ENCODE measurements at regions not wholly inside any gene's neighbourhood (a gene's known extent, or its start where the extent isn't known, plus 50 kb on each side); places are given as distances from the start of the nearest gene placed in this dataset.
"Not testable (repeated sequence)": the region's sequence is repeated elsewhere in the genome, so short reads cannot be mapped to it uniquely, and the experiment has no call there.

GRCh38 chr7:150101282-150101681, 221.9 kb upstream of the LRRC61 start:
- DNase-seq (ENCODE audit: extremely low read depth, insufficient read length); H3K27me3 ChIP-seq (replicated peaks; ENCODE audit: control insufficient read depth, insufficient read depth, low read length); H3K4me3 ChIP-seq (replicated peaks; ENCODE audit: low read depth, low read length); H3K36me3 ChIP-seq (ENCODE audit: control insufficient read depth, insufficient read depth, low read length): not testable (repeated sequence)

DNA sequence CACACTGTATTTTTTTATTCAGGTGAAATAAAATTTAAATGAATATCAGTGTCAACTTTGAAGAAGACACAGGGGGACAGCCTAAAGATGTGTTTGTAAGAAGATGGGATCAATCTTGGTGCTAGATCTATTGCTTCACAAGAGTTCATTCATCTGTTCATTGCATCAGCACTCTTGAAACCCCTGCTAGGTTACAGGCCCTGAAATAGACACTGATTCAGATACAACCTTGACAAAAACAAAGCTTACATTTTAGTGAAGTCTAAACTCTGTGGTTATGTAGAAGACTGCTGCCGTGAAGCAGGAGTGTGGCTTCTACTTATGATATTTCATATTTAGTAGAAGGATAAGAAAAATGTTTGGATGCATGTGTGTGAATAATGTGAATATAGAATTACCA, 215.9 kb upstream of the LRRC61 start:
- DNase-seq (ENCODE audit: extremely low read depth, insufficient read length); H3K36me3 ChIP-seq (ENCODE audit: control insufficient read depth, insufficient read depth, low read length); H3K4me3 ChIP-seq (replicated peaks; ENCODE audit: low read depth, low read length); H3K27me3 ChIP-seq (replicated peaks; ENCODE audit: control insufficient read depth, insufficient read depth, low read length): not testable (repeated sequence)

DNA sequence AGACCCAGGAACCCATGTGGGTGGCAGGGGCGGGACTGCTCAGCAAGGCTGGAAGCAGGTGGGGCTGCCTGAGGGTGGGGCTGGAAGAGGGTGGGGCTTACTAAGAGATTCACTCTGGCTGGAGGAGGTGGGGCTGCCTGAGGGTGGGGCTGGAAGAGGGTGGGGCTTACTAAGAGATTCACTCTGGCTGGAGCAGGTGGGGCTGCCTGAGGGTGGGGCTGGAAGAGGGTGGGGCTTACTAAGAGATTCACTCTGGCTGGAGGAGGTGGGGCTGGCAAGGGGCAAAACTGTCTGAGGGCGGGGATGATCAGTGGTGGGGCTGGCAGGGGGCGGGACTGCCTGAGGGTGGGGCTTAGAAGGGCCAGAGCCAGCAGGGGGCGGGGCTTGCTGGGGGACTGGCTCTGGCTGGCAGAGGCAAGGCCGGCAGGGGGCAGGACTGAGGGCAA, 212.8 kb upstream of the LRRC61 start:
- not testable (repeated sequence) for H3K4me3 ChIP-seq (replicated peaks; ENCODE audit: low read depth, low read length); H3K27me3 ChIP-seq (replicated peaks; ENCODE audit: control insufficient read depth, insufficient read depth, low read length)
- peak; percentile 25 for DNase-seq (ENCODE audit: extremely low read depth, insufficient read length)

DNA sequence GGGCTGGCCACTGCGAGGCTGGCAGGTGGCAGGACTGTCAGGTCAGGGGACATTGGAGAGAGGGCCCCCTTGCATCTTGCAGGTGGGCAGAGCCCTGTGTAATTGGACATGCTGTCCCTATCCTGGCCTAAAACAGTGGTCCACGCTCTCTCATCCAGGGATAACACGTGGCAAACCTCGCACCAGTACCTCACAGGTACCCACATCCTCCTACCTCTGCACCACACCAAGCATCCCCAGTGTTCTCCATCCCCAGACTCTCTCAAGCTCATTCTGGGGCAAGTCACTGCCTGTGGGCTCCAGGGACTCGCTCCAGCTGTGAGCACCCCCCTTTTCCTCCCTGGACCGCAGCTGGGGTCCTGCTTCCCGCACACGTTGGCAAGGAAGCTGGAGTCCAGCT, 212.3 kb upstream of the LRRC61 start:
- not testable (repeated sequence) for H3K36me3 ChIP-seq (ENCODE audit: control insufficient read depth, insufficient read depth, low read length); H3K4me3 ChIP-seq (replicated peaks; ENCODE audit: low read depth, low read length); DNase-seq (ENCODE audit: extremely low read depth, insufficient read length); H3K27me3 ChIP-seq (replicated peaks; ENCODE audit: control insufficient read depth, insufficient read depth, low read length)

More for the DNA sequence above, 212.8 kb upstream of the LRRC61 start:
- H3K36me3 ChIP-seq (ENCODE audit: control insufficient read depth, insufficient read depth, low read length): not testable (repeated sequence)

GRCh38 chr7:150111373-150112139, 211.6 kb upstream of the LRRC61 start:
- DNase-seq (ENCODE audit: extremely low read depth, insufficient read length); H3K27me3 ChIP-seq (replicated peaks; ENCODE audit: control insufficient read depth, insufficient read depth, low read length); H3K4me3 ChIP-seq (replicated peaks; ENCODE audit: low read depth, low read length): not testable (repeated sequence)

GRCh38 chr7:150113301-150113700, 209.9 kb upstream of the LRRC61 start:
- H3K36me3 ChIP-seq (ENCODE audit: control insufficient read depth, insufficient read depth, low read length); H3K4me3 ChIP-seq (replicated peaks; ENCODE audit: low read depth, low read length); DNase-seq (ENCODE audit: extremely low read depth, insufficient read length); H3K27me3 ChIP-seq (replicated peaks; ENCODE audit: control insufficient read depth, insufficient read depth, low read length): not testable (repeated sequence)

More at GRCh38 chr7:150111373-150112139, 211.6 kb upstream of the LRRC61 start:
- H3K36me3 ChIP-seq (ENCODE audit: control insufficient read depth, insufficient read depth, low read length): not testable (repeated sequence)

- not testable (repeated sequence) for H3K4me3 ChIP-seq (replicated peaks; ENCODE audit: low read depth, low read length); H3K36me3 ChIP-seq (ENCODE audit: control insufficient read depth, insufficient read depth, low read length); H3K27me3 ChIP-seq (replicated peaks; ENCODE audit: control insufficient read depth, insufficient read depth, low read length); DNase-seq (ENCODE audit: extremely low read depth, insufficient read length)
These were observed 208.6 kb upstream of the LRRC61 start for GRCh38 chr7:150114591-150114990.

- not testable (repeated sequence) for H3K36me3 ChIP-seq (ENCODE audit: control insufficient read depth, insufficient read depth, low read length); H3K27me3 ChIP-seq (replicated peaks; ENCODE audit: control insufficient read depth, insufficient read depth, low read length); DNase-seq (ENCODE audit: extremely low read depth, insufficient read length); H3K4me3 ChIP-seq (replicated peaks; ENCODE audit: low read depth, low read length)
These were observed 203.2 kb upstream of the LRRC61 start for GRCh38 chr7:150119966-150120365.

GRCh38 chr7:150125831-150126230, 197.3 kb upstream of the LRRC61 start:
- not testable (repeated sequence) for H3K4me3 ChIP-seq (replicated peaks; ENCODE audit: low read depth, low read length); H3K27me3 ChIP-seq (replicated peaks; ENCODE audit: control insufficient read depth, insufficient read depth, low read length); DNase-seq (ENCODE audit: extremely low read depth, insufficient read length); H3K36me3 ChIP-seq (ENCODE audit: control insufficient read depth, insufficient read depth, low read length)

DNA sequence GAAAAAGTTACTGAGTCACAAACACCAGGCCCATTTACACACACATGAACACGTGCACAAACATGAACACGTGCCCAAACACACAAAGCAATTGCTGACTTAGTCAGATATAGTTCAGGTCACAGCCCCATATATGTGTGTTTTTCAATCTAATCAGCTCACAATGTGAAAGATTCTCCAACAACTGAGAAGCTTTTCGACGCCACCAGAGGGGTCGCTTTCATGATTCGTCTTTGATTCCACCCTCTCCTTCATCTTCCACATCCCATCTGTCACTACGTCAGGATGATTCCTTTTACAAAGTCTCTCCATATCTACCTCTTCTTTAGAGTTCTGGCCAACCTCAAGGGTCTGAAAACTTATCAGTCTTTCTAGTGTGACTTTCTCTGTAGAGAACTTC, 188.7 kb upstream of the LRRC61 start:
- not testable (repeated sequence) for DNase-seq (ENCODE audit: extremely low read depth, insufficient read length); H3K4me3 ChIP-seq (replicated peaks; ENCODE audit: low read depth, low read length); H3K36me3 ChIP-seq (ENCODE audit: control insufficient read depth, insufficient read depth, low read length); H3K27me3 ChIP-seq (replicated peaks; ENCODE audit: control insufficient read depth, insufficient read depth, low read length)

GRCh38 chr7:150135620-150136190, 187.4 kb upstream of the LRRC61 start:
- not testable (repeated sequence) for H3K27me3 ChIP-seq (replicated peaks; ENCODE audit: control insufficient read depth, insufficient read depth, low read length); DNase-seq (ENCODE audit: extremely low read depth, insufficient read length); H3K36me3 ChIP-seq (ENCODE audit: control insufficient read depth, insufficient read depth, low read length); H3K4me3 ChIP-seq (replicated peaks; ENCODE audit: low read depth, low read length)

- H3K4me3 ChIP-seq (replicated peaks; ENCODE audit: low read depth, low read length); DNase-seq (ENCODE audit: extremely low read depth, insufficient read length); H3K36me3 ChIP-seq (ENCODE audit: control insufficient read depth, insufficient read depth, low read length): not testable (repeated sequence)
These were observed 183.3 kb upstream of the LRRC61 start for GRCh38 chr7:150139840-150140239.

GRCh38 chr7:150141525-150142345, 181.4 kb upstream of the LRRC61 start:
- not testable (repeated sequence) for H3K4me3 ChIP-seq (replicated peaks; ENCODE audit: low read depth, low read length); H3K36me3 ChIP-seq (ENCODE audit: control insufficient read depth, insufficient read depth, low read length); DNase-seq (ENCODE audit: extremely low read depth, insufficient read length); H3K27me3 ChIP-seq (replicated peaks; ENCODE audit: control insufficient read depth, insufficient read depth, low read length)

More at GRCh38 chr7:150139840-150140239, 183.3 kb upstream of the LRRC61 start:
- H3K27me3 ChIP-seq (replicated peaks; ENCODE audit: control insufficient read depth, insufficient read depth, low read length): not testable (repeated sequence)

- H3K4me3 ChIP-seq (replicated peaks; ENCODE audit: low read depth, low read length); DNase-seq (ENCODE audit: extremely low read depth, insufficient read length); H3K27me3 ChIP-seq (replicated peaks; ENCODE audit: control insufficient read depth, insufficient read depth, low read length); H3K36me3 ChIP-seq (ENCODE audit: control insufficient read depth, insufficient read depth, low read length): not testable (repeated sequence)
These were observed 177.0 kb upstream of the LRRC61 start for GRCh38 chr7:150146124-150146523.
